Endodermal cell (in vitro differentiated cells): ENCODE measurements at regions not wholly inside any gene's neighbourhood (a gene's known extent, or its start where the extent isn't known, plus 50 kb on each side); places are given as distances from the start of the nearest gene placed in this dataset.
"Not testable (repeated sequence)": the region's sequence is repeated elsewhere in the genome, so short reads cannot be mapped to it uniquely, and the experiment has no call there.

ENCODE experiments used
- DNase-seq: peaks from one replicate; pipeline ENCODE4 v3.0.0-alpha.2; 2017
- H3K27ac ChIP-seq: 2 replicates; pipeline ENCODE4 v1.5.1; 2013; ENCODE audit warnings: mild to moderate bottlenecking, low read depth, low read length, moderate library complexity
- H3K27me3 ChIP-seq: 2 replicates; pipeline ENCODE4 v1.6.1; 2013; ENCODE audit warnings: mild to moderate bottlenecking, low read length, moderate library complexity; ENCODE audit not compliant: insufficient read depth, control insufficient read depth, poor library complexity, severe bottlenecking
- H3K36me3 ChIP-seq: 2 replicates; pipeline ENCODE4 v1.7.0; 2013; ENCODE audit warnings: mild to moderate bottlenecking, low read length, moderate library complexity; ENCODE audit not compliant: control insufficient read depth, insufficient read depth
- H3K4me1 ChIP-seq: one replicate; pipeline ENCODE4 v1.7.0; 2013; ENCODE audit warnings: low read length; ENCODE audit not compliant: control insufficient read depth, insufficient read depth
- H3K4me3 ChIP-seq: 2 replicates; pipeline ENCODE4 v1.5.1; 2013; ENCODE audit warnings: mild to moderate bottlenecking, low read length, moderate library complexity
- H3K9ac ChIP-seq: 2 replicates; pipeline ENCODE4 v1.6.1; 2013; ENCODE audit warnings: mild to moderate bottlenecking, low read length, moderate library complexity; ENCODE audit not compliant: poor library complexity, severe bottlenecking; ENCODE audit errors: extremely low read depth
- H3K9me3 ChIP-seq: 2 replicates; pipeline ENCODE4 v1.6.1; 2013; ENCODE audit warnings: mild to moderate bottlenecking, low read length, moderate library complexity; ENCODE audit not compliant: control insufficient read depth
- H3K27ac Mint-ChIP-seq: 2 replicates; pipeline ENCODE4 v1.8.0; 2020; ENCODE audit warnings: mixed read lengths
- H3K27me3 Mint-ChIP-seq: 2 replicates; pipeline ENCODE4 v1.8.0; 2021; ENCODE audit warnings: mild to moderate bottlenecking, mixed read lengths; ENCODE audit not compliant: insufficient read depth
- H3K36me3 Mint-ChIP-seq: 2 replicates; pipeline ENCODE4 v1.8.0; 2020; ENCODE audit warnings: low read depth, mixed read lengths
- H3K4me1 Mint-ChIP-seq: 2 replicates; pipeline ENCODE4 v1.8.0; 2020; ENCODE audit warnings: mixed read lengths
- H3K4me3 Mint-ChIP-seq: 2 replicates; pipeline ENCODE4 v1.8.0; 2020; ENCODE audit warnings: mild to moderate bottlenecking, moderate library complexity, mixed read lengths
- H3K9me3 Mint-ChIP-seq: 2 replicates; pipeline ENCODE4 v1.8.0; 2020; ENCODE audit warnings: mild to moderate bottlenecking, mixed read lengths
- CTCF ChIP-seq: fragments of 200-600 bp; sonication (generic); conservative IDR thresholded peaks from 2 replicates; pipeline ENCODE4 v1.5.0; 2021; ENCODE audit warnings: antibody characterized with exemption, mild to moderate bottlenecking
- WGBS, 2 experiments: methylation state at CpG; one replicate each; pipeline versions ENCODE4 v1.1.5 to v1.1.7; 2013; ENCODE audit warnings: missing lambda C conversion rate in 2 of 2, mixed read lengths in 1 of 2; ENCODE audit not compliant: insufficient coverage in 1 of 2, insufficient read length in 1 of 2; 5-methylcytosine and 5-hydroxymethylcytosine counted together

- no peaks in the 10 kb centered on the region for H3K36me3 ChIP-seq
- H3K27me3 ChIP-seq = no peaks in the 10 kb centered on the region
- TF ChIP-seq CTCF = no peak
- H3K4me3 ChIP-seq = no peak overlapping the region
- no peak overlapping the region for H3K27ac ChIP-seq
- peaks cover 35% of the 10 kb centered on the region for H3K9me3 ChIP-seq
- no peaks in the 10 kb centered on the region for H3K4me1 Mint-ChIP-seq
- H3K9me3 Mint-ChIP-seq = peaks cover 4% of the 10 kb centered on the region
- H3K36me3 Mint-ChIP-seq = peaks cover 19% of the 10 kb centered on the region
- H3K27ac Mint-ChIP-seq = no peak overlapping the region
- DNase-seq = no peak
- peaks cover 3% of the 10 kb centered on the region for H3K27me3 Mint-ChIP-seq
- H3K9ac ChIP-seq = no peak overlapping the region
- H3K4me1 ChIP-seq = no peaks in the 10 kb centered on the region
- H3K4me3 Mint-ChIP-seq = no peak overlapping the region
Measured at GRCh38 chr3:170680593-170680992, 94.7 kb upstream of the SLC7A14 start.

GRCh38 chr3:170679190-170679589, 93.3 kb upstream of the SLC7A14 start:
- H3K27me3 ChIP-seq = no peaks in the 10 kb centered on the region
- WGBS, 2 experiments = 87 to 96% methylated on average over 2 to 3 of the region's 3 CpGs
- H3K27me3 Mint-ChIP-seq = peaks cover 3% of the 10 kb centered on the region
- no peaks in the 10 kb centered on the region for H3K4me1 ChIP-seq
- peaks cover 19% of the 10 kb centered on the region for H3K36me3 Mint-ChIP-seq
- H3K9ac ChIP-seq = no peak overlapping the region
- peaks cover 4% of the 10 kb centered on the region for H3K9me3 Mint-ChIP-seq
- H3K27ac Mint-ChIP-seq = no peak overlapping the region
- no peak for DNase-seq
- no peaks in the 10 kb centered on the region for H3K36me3 ChIP-seq
- H3K4me3 Mint-ChIP-seq = no peak overlapping the region
- TF ChIP-seq CTCF = no peak
- H3K4me1 Mint-ChIP-seq = no peaks in the 10 kb centered on the region
- no peak overlapping the region for H3K27ac ChIP-seq
- no peak overlapping the region for H3K4me3 ChIP-seq
- H3K9me3 ChIP-seq = peaks cover 35% of the 10 kb centered on the region

DNA sequence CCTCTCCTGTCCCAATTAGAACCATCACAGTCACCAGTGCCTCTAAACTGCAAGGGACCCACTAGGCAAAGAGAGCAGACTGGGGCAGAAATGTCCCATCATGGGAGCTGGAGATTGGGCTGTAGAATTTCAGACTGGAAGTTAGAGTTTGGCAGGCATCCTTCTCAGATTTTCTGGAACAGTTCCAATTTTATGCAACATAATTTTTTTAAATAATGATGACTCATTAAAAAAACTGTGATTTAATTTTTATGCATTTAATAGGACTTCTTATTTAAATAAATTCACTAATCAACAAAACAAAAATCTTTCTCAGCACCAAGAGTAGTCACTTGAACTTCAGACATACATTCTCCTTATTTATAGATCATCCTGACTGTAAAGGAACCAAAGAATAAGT, 84.6 kb upstream of the SLC7A14 start:
- H3K27ac ChIP-seq = no peak overlapping the region
- no peak for TF ChIP-seq CTCF
- H3K9me3 Mint-ChIP-seq = peaks cover 48% of the 10 kb centered on the region
- peaks cover 13% of the 10 kb centered on the region for H3K36me3 Mint-ChIP-seq
- H3K4me3 Mint-ChIP-seq = no peak overlapping the region
- peaks cover 3% of the 10 kb centered on the region for H3K4me1 ChIP-seq
- no peak overlapping the region for H3K9ac ChIP-seq
- peak overlapping the region; percentile 56 for H3K4me3 ChIP-seq
- H3K36me3 ChIP-seq = no peaks in the 10 kb centered on the region
- no peaks in the 10 kb centered on the region for H3K4me1 Mint-ChIP-seq
- no peak for DNase-seq
- no peaks in the 10 kb centered on the region for H3K27me3 ChIP-seq
- H3K9me3 ChIP-seq = peaks cover 34% of the 10 kb centered on the region
- no peaks in the 10 kb centered on the region for H3K27me3 Mint-ChIP-seq
- H3K27ac Mint-ChIP-seq = no peak overlapping the region

- H3K9me3 Mint-ChIP-seq = peaks cover 35% of the 10 kb centered on the region
- H3K27me3 ChIP-seq, H3K36me3 ChIP-seq, DNase-seq, H3K4me3 ChIP-seq, H3K4me1 ChIP-seq, H3K9ac ChIP-seq, H3K36me3 Mint-ChIP-seq, H3K27me3 Mint-ChIP-seq, H3K4me1 Mint-ChIP-seq, H3K4me3 Mint-ChIP-seq, H3K27ac ChIP-seq, H3K9me3 ChIP-seq, H3K27ac Mint-ChIP-seq: not testable (repeated sequence)
- WGBS, 2 experiments = no CpG with 5 or more reads among the region's 3 CpGs
Measured at GRCh38 chr3:170662986-170663385, 77.1 kb upstream of the SLC7A14 start.
